Activated T-helper 1 cell treated with anti-CD3 and anti-CD28 coated beads, Interleukin-12 subunit alpha, Interleukin-12 subunit beta, Interleukin-2, Interleukin-4 antibody, amounts not matched to agents 30 ng/mL and 10 ng/mL and 1 ng/mL, durations not matched to agents 14 hours and 24 hours and 36 hours (primary cell): ENCODE measurements at regions not wholly inside any gene's neighbourhood (a gene's known extent, or its start where the extent isn't known, plus 50 kb on each side); places are given as distances from the start of the nearest gene placed in this dataset.

ENCODE experiments used
- DNase-seq: peaks from one replicate; pipeline ENCODE4 v3.0.0; 2021; ENCODE audit warnings: low spot score
- H3K27ac Mint-ChIP-seq: one replicate; pipeline ENCODE4 v1.8.0; 2021; ENCODE audit warnings: mild to moderate bottlenecking, mixed read lengths
- H3K27me3 Mint-ChIP-seq: one replicate; pipeline ENCODE4 v1.8.0; 2022; ENCODE audit warnings: mild to moderate bottlenecking, moderate library complexity, mixed read lengths; ENCODE audit not compliant: insufficient read depth
- H3K36me3 Mint-ChIP-seq: one replicate; pipeline ENCODE4 v1.8.0; 2021; ENCODE audit warnings: low read depth, mixed read lengths
- H3K4me1 Mint-ChIP-seq: one replicate; pipeline ENCODE4 v1.8.0; 2021; ENCODE audit warnings: low read depth, mixed read lengths
- H3K4me3 Mint-ChIP-seq: one replicate; pipeline ENCODE4 v1.8.0; 2021; ENCODE audit warnings: mild to moderate bottlenecking, moderate library complexity, mixed read lengths
- H3K9me3 Mint-ChIP-seq: one replicate; pipeline ENCODE4 v1.8.0; 2021; ENCODE audit warnings: mixed read lengths
- intact Hi-C: fragments of 100-400 bp; cut with micrococcal nuclease; formaldehyde crosslinking; loops from one replicate; pipeline ENCODE4 v1.15.1; 2024

DNA sequence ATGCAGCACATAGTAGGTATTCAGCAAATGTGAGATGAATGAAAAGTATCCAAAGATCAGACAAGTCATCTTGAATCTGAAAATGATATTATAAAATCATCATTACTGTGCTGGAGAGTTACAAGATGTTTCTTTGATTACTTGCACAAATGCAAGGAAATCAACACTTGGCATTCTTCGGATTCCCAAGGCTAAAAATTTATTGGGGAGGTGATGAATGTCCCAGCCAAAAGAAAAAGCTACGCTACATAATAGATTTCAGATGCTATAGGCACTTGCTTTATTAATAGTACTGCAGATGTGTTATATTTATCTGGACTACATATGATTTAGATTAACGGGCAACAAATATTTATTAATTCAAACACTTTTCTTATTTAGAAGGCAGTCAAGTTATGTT, 286.7 kb upstream of the TENM3 start:
- H3K4me1 Mint-ChIP-seq = no peaks in the 10 kb centered on the region
- H3K4me3 Mint-ChIP-seq = no peak overlapping the region
- no peak for DNase-seq
- H3K36me3 Mint-ChIP-seq = no peaks in the 10 kb centered on the region
- intact Hi-C loops = no loop called here
- H3K9me3 Mint-ChIP-seq = no peaks in the 10 kb centered on the region
- no peaks in the 10 kb centered on the region for H3K27me3 Mint-ChIP-seq
- H3K27ac Mint-ChIP-seq = no peak overlapping the region

DNA sequence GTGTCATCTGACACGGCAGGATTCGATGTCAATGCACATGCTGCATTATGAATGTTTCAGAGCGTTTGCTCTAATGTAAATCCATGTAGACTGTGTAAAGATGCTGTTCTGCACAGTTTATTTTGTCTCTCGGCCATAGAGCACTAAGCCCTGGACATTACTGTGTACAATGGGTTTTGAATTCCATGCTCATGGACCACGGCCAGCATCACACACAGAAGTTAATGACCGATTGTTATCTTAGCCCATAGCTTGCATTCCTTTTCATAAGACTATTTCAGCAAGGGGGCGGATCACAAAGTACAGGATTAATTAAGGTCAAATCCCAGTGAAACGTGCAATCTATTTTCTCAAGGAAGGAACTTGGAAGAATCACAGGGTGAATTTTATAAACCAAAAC, 286.1 kb upstream of the TENM3 start:
- H3K9me3 Mint-ChIP-seq = no peaks in the 10 kb centered on the region
- no peak overlapping the region for H3K27ac Mint-ChIP-seq
- no peak for DNase-seq
- no peak overlapping the region for H3K4me3 Mint-ChIP-seq
- intact Hi-C loops = no loop called here
- H3K36me3 Mint-ChIP-seq = no peaks in the 10 kb centered on the region
- no peaks in the 10 kb centered on the region for H3K4me1 Mint-ChIP-seq
- H3K27me3 Mint-ChIP-seq = no peaks in the 10 kb centered on the region

DNA sequence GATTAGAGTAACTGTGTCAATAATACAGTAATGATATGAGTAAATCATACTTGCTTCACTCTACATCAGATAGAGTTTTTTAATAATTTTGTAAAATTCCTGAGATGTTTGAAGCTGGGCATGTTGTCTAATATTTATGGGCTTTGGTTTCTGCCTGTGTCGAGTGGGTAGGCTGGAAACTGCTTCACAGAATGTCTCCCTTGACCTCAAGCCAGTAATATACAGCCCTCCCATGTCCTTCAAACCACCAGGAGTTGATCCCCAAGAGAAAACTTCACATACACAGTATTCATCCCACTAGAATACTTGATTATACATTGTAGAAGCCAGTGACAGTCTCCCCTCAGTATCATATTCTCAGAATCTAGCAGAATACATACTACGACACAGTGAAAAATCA, 284.8 kb upstream of the TENM3 start:
- Mint-ChIP-seq H3K36me3 (no peaks in the 10 kb centered on the region), H3K9me3 (no peaks in the 10 kb centered on the region)

DNA sequence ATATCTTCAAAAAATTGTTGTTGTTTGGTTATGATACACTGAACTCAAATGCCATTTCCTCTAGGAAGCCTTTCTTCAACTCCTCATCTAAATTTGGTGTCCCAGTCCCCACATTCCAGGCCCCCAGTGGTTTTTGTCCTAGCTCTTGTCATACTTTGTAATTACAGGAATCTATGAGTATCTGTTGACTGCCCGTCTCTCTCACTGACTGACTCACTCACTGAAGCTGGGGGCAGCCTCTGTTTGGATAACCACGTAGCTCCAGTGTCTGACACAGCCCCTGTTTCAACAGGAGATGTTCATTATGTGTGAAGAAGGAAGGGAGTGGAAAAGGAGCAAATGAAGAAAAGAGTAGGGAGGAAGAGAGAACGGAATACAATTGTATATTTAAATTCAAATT, 284.1 kb upstream of the TENM3 start:
- Mint-ChIP-seq H3K4me1 (no peaks in the 10 kb centered on the region), H3K4me3 (no peak overlapping the region), H3K27me3 (no peaks in the 10 kb centered on the region), H3K36me3 (no peaks in the 10 kb centered on the region), H3K27ac (no peak overlapping the region), H3K9me3 (no peaks in the 10 kb centered on the region)
- intact Hi-C loops = no loop called here
- no peak for DNase-seq

More for the DNA sequence above, 284.8 kb upstream of the TENM3 start:
- no peak for DNase-seq
- Mint-ChIP-seq H3K4me1 (no peaks in the 10 kb centered on the region), H3K27me3 (no peaks in the 10 kb centered on the region), H3K27ac (no peak overlapping the region), H3K4me3 (no peak overlapping the region)
- intact Hi-C loops = no loop called here

DNA sequence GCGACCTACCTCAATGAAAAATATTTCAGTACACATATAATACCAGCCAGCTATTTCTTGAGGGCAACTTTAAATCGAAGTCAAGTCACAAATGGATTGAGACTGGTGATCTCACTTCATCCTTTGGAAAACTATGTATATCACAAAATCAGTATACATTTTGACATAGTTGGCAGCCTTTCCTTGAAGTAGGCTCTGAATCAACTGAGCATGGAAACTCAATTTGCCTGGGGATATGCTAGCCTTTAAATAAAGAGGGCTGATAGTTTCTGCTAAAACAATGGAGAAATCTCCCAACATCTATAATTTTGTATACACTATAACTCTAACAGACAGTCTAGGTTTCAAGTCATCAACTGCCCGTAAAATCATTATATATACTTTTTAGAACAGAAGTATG, 282.8 kb upstream of the TENM3 start:
- H3K4me3 Mint-ChIP-seq = no peak overlapping the region
- H3K27ac Mint-ChIP-seq = no peak overlapping the region
- intact Hi-C loops = no loop called here
- no peaks in the 10 kb centered on the region for H3K27me3 Mint-ChIP-seq
- DNase-seq = no peak
- no peaks in the 10 kb centered on the region for H3K36me3 Mint-ChIP-seq
- H3K4me1 Mint-ChIP-seq = no peaks in the 10 kb centered on the region
- H3K9me3 Mint-ChIP-seq = no peaks in the 10 kb centered on the region

DNA sequence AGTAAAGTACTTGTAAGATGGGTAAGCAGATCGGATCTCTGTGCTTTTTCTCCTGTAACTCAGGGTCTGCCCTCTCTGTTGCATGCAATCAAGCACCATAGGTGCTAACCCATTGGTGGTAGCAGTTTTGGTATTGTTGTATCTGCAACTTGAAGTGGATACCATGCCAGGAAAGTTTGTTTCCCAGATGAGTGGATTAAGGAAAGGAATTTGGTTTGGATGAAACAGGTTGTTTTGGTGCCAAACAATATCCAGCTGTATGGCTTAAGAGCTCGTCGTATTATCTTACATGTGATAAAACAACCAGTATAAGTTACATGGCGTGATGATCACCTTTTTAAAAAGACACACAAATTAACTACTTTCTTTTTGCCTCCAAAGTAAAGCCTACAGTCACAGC, 280.9 kb upstream of the TENM3 start:
- no peaks in the 10 kb centered on the region for H3K36me3 Mint-ChIP-seq
- H3K9me3 Mint-ChIP-seq = no peaks in the 10 kb centered on the region
- H3K27me3 Mint-ChIP-seq = no peaks in the 10 kb centered on the region
- no peaks in the 10 kb centered on the region for H3K4me1 Mint-ChIP-seq
- no peak overlapping the region for H3K27ac Mint-ChIP-seq
- no peak overlapping the region for H3K4me3 Mint-ChIP-seq
- no peak for DNase-seq
- intact Hi-C loops = no loop called here

DNA sequence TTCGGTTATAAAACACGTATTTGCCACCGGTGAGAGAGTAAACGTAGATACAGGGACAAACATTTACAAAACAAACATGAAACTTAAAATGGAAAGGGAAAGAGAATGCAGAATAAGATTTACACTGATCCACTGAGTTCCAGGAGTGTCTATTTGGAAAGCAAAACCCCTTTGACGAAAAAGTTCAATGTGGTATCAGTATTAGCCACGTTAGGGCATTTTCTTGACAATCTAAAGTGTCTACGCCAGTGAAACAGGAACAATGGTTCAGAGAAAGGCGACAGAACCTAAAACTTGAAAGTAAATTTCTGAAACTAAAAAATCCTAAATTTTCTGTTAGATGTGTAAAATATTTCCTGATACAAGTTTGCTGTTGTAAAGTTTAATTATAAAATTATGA, 278.5 kb upstream of the TENM3 start:
- no peak for DNase-seq
- Mint-ChIP-seq H3K4me1 (no peaks in the 10 kb centered on the region), H3K9me3 (no peaks in the 10 kb centered on the region), H3K27me3 (no peaks in the 10 kb centered on the region), H3K36me3 (no peaks in the 10 kb centered on the region), H3K4me3 (no peak overlapping the region), H3K27ac (no peak overlapping the region)
- intact Hi-C loops = no loop called here

DNA sequence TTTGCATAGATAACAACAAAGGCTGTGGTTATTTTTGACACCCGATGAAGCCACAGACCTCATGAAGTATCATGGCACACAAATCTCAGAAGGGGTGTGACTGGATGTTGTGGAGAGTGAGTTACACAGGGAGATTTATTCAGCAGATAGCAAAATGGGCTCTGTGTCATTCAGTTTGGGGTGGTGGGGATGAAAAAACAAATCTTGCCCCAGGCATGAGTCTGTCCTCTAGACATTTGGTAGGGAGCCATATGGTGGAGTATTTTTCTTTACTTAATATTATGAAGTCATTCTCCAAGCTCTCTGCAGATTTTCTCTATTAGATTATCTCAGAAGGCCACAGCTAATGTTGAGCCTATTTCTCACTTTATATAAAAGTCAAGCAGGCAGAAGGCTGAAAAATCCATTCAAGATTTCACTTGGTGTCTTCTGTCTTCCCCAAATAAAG, 277.1 kb upstream of the TENM3 start:
- Mint-ChIP-seq H3K9me3 (no peaks in the 10 kb centered on the region), H3K36me3 (no peaks in the 10 kb centered on the region), H3K27me3 (no peaks in the 10 kb centered on the region), H3K4me3 (no peak overlapping the region), H3K4me1 (no peaks in the 10 kb centered on the region), H3K27ac (no peak overlapping the region)
- intact Hi-C loops = no loop called here
- no peak for DNase-seq

DNA sequence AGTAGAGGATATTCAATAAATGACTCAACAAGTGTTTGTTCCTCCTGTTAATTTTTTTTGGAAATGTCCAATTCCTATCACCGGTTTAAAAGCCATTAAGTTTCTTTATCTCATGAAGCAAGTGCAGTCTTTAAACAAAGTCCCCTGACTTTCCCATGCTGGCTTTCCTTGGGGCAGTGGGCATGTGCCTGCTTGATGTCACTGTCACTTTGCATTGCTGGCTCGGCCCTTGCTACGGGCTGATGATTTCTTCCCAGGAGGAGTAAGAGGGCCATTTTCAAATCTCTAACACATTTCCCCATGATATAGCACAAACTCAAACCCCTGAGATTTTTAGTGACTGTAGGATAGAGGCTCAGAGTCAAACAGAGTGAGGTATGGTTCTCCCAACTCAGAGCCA, 275.8 kb upstream of the TENM3 start:
- DNase-seq = no peak
- no peaks in the 10 kb centered on the region for H3K27me3 Mint-ChIP-seq
- no peak overlapping the region for H3K27ac Mint-ChIP-seq
- no peaks in the 10 kb centered on the region for H3K4me1 Mint-ChIP-seq
- H3K36me3 Mint-ChIP-seq = no peaks in the 10 kb centered on the region
- intact Hi-C loops = no loop called here
- no peaks in the 10 kb centered on the region for H3K9me3 Mint-ChIP-seq
- H3K4me3 Mint-ChIP-seq = no peak overlapping the region

DNA sequence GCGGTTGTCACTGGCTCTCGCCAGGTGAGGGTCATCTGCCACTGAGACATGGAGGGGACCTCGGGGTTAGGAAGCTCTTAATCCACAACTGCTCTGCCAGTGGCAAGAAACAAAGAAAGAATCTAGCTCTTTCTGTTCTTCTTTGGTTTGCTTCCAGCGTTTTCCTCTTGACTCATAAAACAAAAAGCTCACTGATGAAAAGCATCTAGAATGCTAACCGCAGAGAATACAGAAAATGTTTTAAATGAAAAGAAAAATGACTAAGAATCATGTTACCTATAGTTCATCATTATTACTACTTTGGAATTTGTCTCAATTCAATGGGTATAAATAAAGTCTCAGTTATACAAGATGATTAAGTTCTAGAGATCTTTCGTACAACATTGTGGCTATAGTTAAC, 274.8 kb upstream of the TENM3 start:
- intact Hi-C loops = no loop called here
- no peaks in the 10 kb centered on the region for H3K4me1 Mint-ChIP-seq
- peaks cover 3% of the 10 kb centered on the region for H3K9me3 Mint-ChIP-seq
- no peaks in the 10 kb centered on the region for H3K27me3 Mint-ChIP-seq
- DNase-seq = no peak
- H3K36me3 Mint-ChIP-seq = no peaks in the 10 kb centered on the region
- no peak overlapping the region for H3K27ac Mint-ChIP-seq
- H3K4me3 Mint-ChIP-seq = no peak overlapping the region

DNA sequence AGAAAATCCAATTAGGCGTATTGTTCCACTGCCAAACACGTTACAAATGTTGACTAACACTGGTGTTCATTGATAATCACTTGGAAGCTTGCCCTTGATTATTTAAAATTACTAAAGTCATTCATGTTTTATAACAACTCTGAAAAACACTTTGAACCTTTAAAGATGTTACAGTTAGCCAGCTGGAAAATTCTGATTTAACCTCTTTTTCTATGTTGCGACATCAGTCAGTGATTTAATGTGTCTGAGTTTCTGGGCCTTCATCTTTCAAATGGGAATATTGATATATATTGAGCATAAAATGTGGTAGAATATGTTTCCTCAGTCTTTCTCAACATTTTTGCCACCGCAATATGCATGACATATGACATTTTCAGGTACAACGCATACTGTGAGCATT, 274.1 kb upstream of the TENM3 start:
- intact Hi-C loops = no loop called here
- no peaks in the 10 kb centered on the region for H3K4me1 Mint-ChIP-seq
- H3K4me3 Mint-ChIP-seq = no peak overlapping the region
- H3K36me3 Mint-ChIP-seq = no peaks in the 10 kb centered on the region
- no peaks in the 10 kb centered on the region for H3K27me3 Mint-ChIP-seq
- no peak for DNase-seq
- H3K9me3 Mint-ChIP-seq = peaks cover 3% of the 10 kb centered on the region
- no peak overlapping the region for H3K27ac Mint-ChIP-seq

DNA sequence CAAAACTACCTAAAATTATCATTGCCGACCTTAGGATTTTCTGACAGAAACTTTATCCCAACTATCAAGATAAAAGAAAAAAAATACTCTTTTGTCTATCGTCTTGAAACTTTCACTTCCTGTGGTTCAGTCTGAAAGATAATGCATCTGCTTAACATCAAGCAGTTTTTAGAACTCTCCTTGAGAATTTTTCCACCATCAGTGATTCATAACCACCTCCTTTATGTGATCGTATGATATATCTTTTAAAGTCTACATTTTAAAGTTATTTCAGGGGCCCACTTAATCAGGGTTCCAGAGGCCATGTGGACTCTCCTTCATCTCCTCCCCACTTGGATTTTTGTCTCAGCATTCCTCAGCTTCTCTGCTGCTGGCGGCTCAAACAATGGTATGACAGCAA, 272.8 kb upstream of the TENM3 start:
- intact Hi-C loops = no loop called here
- H3K27ac Mint-ChIP-seq = no peak overlapping the region
- no peak overlapping the region for H3K4me3 Mint-ChIP-seq
- no peak for DNase-seq
- H3K4me1 Mint-ChIP-seq = no peaks in the 10 kb centered on the region
- no peaks in the 10 kb centered on the region for H3K36me3 Mint-ChIP-seq
- peaks cover 3% of the 10 kb centered on the region for H3K9me3 Mint-ChIP-seq
- H3K27me3 Mint-ChIP-seq = no peaks in the 10 kb centered on the region

DNA sequence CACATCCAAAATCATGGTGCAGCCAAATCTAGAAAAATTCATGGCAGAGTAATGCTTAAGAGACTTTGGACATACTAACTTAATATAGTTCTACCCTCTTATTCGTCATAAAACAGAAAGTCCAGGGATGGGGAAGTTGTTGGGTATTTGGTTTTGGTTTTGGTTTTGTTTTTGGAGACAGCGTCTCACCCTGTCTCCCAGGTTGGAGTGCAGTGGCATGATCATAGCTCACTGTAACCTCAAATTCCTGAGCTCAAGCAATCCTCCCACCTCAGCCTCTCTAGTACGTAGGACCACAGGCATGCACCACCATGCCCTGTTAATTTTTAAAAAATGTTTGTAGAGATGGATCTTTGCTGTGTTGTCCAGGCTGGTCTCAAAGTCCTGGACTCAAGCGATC, 271.8 kb upstream of the TENM3 start:
- no peak for DNase-seq
- Mint-ChIP-seq H3K27ac (no peak overlapping the region), H3K4me1 (no peaks in the 10 kb centered on the region), H3K36me3 (no peaks in the 10 kb centered on the region), H3K27me3 (no peaks in the 10 kb centered on the region), H3K9me3 (peaks cover 3% of the 10 kb centered on the region), H3K4me3 (peak overlapping the region; percentile 40)
- intact Hi-C loops = no loop called here

DNA sequence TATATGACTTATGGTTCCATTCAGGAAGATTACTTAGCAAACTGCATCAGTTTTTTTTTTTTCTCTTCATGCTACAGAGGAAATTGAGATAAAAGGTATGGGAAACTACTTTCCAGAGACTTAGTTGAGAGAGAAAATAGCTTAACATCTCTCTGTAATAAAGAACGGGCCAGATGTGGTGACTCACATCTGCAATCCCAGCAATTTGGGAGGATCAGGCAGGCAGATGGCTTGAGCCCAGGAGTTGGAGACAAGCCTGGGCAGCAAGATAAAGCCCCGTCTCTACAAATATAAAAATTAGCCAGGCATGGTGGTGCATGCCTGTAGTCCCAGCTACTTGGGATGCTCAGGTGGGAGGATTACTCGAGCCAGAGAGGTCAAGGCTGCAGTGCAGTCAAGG, 271.2 kb upstream of the TENM3 start:
- Mint-ChIP-seq H3K9me3 (peaks cover 3% of the 10 kb centered on the region), H3K4me1 (no peaks in the 10 kb centered on the region), H3K27ac (no peak overlapping the region), H3K27me3 (no peaks in the 10 kb centered on the region), H3K4me3 (no peak overlapping the region), H3K36me3 (no peaks in the 10 kb centered on the region)
- DNase-seq = no peak
- intact Hi-C loops = no loop called here
